NCI-H1417 (cell line): ENCODE measurements at regions not wholly inside any gene's neighbourhood (a gene's known extent, or its start where the extent isn't known, plus 50 kb on each side); places are given as distances from the start of the nearest gene placed in this dataset.
"Not testable (repeated sequence)": the region's sequence is repeated elsewhere in the genome, so short reads cannot be mapped to it uniquely, and the experiment has no call there.

Source experiments
- DNase-seq, 3 experiments: peaks; one replicate each; lab custom pipeline; 2025; lab: John Stamatoyannopoulos, UW

GRCh38 chr4:65265526-65265925 lies 404.8 kb downstream of the EPHA5 start:
- no peak for DNase-seq

DNA sequence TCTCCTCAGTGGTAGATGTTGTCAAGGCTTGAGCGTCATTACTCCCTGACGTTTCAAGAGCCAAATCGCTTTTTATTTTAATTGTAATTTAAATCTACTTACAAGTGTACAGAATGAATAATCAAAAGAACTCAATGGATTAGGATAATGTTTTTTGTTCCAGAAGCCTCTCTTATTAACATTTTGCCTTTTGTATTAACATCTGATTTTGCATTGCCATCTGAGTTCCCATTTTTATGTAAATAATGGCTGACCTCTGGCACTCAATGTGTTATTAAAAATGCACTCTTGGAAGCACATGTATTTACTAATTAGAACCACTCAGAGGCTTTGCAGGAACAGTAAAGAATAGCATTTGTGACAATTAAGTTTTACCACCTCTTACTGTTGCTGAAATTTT lies 411.0 kb downstream of the EPHA5 start:
- DNase-seq, result peak in 1 of 3 experiments; percentile 17

GRCh38 chr4:65250916-65251315 lies 419.4 kb downstream of the EPHA5 start:
- DNase-seq, result no peak

DNA sequence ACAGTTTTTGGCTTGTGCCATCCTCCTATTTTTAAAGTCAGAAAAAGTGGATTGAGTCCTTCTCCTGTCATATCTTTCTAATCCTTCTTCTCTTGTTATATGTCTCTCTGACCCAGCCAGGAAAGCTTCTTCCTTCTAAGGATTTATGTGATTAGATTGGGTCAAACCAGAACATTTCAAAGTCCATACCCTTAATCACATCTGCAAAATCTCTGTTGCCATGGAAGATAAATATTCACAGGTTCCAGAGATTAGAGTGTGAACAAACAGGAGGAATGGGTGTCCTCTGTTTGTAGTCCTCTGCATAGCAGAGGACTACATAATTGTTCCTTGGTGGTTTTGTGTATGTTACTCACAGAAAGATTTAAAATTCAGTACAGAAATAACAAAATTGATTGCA lies 421.2 kb downstream of the EPHA5 start:
- no peak for DNase-seq

DNA sequence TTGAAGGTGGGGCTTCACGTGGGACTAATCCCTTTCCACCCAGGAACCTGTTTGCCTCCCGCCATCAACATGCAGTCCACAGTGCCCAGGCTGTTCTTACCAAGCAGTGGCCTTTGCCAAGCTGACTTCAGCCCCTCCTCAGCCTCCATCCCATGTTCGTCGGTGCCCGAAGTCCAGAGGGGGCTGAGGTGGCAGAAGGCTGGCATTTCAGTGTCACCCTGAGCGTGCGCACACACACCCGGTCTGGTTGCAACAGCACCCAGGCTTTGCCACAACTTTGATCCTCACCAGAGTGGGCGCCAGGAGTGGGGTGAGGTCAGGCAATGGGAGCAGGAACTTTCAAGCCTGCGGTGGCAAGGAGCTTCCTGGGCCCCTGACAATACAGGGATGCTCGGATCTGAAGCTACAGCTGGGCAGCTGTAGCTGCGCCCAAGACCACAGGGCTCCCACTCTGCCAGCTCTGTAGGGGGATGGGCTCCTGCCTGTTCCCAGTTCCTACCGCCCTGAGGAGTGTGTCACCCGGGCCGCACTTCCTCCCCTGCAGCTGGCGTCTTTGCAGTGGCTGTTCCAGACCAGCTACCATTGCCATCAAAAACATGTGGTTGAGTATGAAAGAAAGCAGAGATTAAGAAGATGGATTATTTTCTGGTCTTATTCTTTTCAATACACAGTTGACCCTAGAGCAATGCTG lies 428.0 kb downstream of the EPHA5 start:
- DNase-seq, result peak in 2 of 3 experiments; percentile 73 to 79

DNA sequence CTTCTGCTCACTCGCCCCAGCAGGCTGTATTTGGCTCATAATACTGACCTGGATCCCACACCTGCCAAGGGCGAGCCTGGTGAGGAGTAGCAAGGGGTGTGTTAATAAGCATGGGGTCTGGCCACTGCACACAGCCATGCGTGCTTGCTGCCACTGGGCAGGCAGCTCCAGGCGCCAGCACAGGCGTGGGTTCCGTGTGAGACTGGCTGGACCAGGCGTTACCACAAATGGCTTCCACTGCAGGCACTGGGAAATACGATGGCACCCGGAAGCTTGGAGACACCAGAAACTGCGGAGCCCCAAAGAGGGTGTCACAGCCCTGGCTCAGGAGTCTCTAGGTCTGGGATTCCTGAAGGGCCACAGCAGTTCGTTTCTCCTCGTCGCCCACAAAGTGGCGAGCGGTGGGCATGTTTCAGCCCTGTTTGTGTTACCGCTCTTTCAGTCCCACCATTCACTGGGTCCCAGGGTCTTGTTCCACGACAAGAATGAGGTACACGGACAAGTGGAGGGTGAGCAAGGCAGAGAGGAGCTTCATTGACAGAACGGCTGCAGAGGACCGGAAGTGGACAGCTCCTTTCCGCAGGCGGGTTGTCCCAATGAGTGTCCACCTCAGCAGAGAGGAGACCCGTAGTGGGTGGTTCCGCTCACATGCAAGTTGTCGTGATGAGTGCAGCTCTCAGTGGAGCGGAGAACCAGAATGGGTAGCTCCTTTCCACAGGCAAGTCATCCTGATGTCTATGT lies 428.9 kb downstream of the EPHA5 start:
- DNase-seq, result peak in 2 of 3 experiments; percentile 83 to 91

DNA sequence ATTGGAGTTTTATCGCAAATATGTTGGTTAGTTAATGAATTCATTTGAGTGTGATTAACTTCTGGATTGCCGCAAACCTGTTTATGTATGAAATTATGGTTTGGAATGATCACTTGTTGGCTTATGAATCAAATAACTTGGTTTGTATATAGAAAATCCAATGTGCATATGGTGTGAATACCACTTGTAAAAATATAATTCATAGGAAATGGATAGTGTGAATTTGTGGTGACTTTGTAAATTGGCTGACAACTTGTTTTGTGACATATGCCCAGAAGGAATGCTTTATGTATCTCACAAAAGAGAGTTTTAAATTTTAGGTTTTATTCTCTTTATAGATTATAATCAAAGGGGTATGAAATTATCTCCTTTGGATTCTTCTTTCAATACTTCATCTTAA lies 436.2 kb downstream of the EPHA5 start:
- DNase-seq, result no peak

GRCh38 chr4:65227628-65228027 lies 442.7 kb downstream of the EPHA5 start:
- DNase-seq, result no peak

DNA sequence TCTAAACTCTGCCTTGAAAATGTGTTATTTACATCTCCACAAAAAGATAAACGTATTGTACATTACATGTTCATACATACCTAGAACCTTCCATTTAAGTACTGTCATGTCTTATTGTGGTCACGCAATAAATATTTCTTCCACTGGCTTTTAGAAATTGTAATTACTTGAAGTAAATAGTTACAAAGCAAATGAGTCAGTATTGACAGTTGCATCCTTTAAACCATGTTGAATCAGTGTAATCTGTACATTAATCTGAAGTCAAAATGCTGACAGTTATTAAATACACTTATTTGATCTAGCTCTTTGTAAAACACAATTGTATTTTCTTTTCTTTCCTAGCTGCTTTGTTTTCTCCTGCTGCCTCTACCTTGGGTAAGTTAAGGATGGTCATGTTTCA lies 446.7 kb downstream of the EPHA5 start:
- DNase-seq, result no peak

GRCh38 chr4:65223074-65223473 lies 447.2 kb downstream of the EPHA5 start:
- not testable (repeated sequence) for DNase-seq

- DNase-seq, result no peak
Observed at GRCh38 chr4:65217179-65217578, 453.1 kb downstream of the EPHA5 start.

- no peak for DNase-seq
Observed at GRCh38 chr4:65202853-65203236, 467.4 kb downstream of the EPHA5 start.

DNA sequence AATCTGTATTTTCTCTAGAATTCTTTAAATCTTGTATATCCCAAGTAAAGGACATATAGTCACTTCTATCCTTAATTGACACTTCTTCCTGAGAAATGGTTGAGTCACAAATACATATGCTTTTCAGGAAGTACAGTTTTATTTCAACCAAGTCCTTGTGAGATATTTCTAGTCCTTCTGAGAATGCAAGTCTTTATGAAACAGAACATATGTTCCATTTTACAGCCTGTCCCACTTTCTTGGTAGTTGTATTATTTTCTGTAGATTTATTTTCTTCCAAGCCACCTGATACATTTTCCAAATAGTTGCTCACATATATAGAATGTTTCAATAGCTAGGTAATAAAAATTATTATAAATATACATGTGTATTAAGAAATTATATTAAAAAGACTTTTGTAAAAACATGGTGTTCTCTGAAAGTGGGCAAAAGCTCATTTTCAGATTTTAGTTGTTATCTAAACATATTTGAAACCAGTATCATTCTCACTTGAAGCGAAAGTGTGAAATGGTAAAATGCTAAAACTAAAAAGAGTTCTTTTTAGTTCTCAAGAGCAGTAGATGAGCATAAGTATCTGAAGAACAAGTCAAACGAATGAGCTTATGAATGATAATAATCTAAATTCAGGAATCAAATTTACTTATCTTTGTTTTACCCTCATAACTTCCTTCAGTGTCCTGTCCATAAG lies 468.0 kb downstream of the EPHA5 start:
- DNase-seq, result no peak

DNA sequence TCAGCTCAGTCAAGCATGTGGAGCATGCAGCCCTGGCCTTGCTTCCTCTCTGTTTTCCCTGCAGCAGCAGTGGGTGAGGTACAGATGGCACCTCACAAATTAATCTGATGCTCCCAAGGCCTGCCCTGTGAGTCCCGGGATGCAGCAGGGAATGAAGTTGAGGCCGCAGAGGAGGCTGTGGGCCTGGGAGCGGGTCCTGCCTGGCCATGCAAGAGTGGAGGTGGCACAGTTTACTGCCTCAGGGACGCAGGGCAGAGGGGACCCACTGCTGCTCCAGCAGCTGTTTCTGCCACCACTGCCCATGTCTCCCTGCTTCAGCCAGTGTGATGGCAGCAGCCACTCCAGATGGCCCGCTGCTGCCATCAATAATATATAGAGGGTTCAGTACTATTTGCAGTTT lies 474.6 kb downstream of the EPHA5 start:
- no peak for DNase-seq

- DNase-seq, result no peak
Observed at GRCh38 chr4:65195002-65195401, 475.3 kb downstream of the EPHA5 start.

DNA sequence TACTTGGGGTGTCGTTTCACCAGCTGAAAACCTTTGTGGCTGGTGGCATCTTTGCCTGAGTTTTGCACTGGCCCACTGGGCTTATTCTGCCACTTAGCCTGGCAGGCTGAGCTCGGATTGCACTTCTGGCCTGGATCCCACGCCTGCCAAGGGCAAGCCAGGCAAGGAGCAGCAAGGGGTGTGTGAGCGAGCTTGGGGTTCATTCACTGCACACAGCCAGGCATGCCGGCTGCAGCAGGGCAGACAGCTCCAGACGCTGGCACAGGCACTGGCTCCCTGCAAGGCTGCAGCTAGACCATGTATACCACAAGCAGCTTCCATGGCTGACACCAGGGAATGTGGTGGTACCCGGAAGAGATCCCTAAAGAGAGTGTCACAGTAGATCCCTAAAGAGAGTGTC lies 476.3 kb downstream of the EPHA5 start:
- DNase-seq, result no peak

DNA sequence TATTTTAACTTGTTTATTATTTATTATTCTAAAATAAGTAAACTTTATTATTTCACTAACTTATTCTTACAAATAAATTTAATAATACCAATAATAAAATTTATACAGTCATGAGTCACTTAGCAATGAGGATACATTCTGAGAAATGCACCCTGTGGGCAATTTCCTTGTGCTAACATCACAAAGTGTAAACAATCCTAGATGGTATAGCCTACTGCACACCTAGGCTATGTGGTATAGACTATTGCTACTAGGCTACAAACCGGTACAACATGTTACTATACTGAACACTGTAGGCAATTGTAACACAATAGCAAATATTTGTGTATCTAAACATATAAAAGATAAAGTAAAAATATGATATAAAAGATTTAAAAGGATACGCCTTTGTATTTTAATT lies 479.5 kb downstream of the EPHA5 start:
- DNase-seq, result no peak

GRCh38 chr4:65175585-65175984 lies 494.7 kb downstream of the EPHA5 start:
- DNase-seq, result no peak

GRCh38 chr4:65170768-65171514 lies 499.3 kb downstream of the EPHA5 start:
- DNase-seq, result no peak

DNA sequence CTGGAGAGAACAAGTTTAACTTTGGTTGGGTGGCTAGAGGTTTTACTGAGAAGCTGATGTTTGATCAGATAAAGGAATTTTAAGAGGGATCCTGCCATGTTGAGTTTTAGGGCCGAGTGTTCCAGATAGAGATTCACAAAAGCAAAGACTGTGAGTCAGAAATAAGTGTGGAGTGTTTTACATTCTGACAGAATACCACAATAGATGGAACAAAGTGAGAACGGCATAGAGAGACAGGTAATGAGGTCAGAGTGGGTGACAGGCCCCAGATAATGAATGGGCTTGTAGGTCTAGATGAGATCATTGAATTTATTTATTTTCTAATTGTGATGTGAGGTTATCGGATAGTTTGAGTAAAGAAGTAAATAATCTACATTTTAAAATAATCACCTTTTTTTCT lies 502.6 kb downstream of the EPHA5 start:
- no peak for DNase-seq

DNA sequence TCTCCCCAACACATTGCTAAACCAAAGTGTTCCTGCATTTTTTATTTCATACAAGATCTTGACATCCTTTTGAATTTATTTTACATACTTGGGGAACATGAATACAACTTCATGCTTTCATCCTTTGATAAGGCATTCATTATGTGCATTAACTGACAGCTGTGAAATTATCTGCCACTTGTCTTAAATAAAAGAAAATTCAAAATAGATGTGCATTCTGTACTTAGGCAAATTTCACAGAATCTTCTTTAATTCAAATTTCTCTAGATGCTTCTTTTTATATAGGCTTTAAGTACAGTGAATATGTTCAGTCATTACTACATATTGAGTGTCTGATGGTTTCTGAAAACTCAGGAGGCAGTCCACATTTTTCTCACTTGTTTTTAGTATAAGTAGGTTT lies 518.1 kb downstream of the EPHA5 start:
- DNase-seq, result no peak

GRCh38 chr4:65139998-65140397 lies 530.3 kb downstream of the EPHA5 start:
- no peak for DNase-seq
